Glomerular visceral epithelial cell (primary cell): ENCODE measurements at regions not wholly inside any gene's neighbourhood (a gene's known extent, or its start where the extent isn't known, plus 50 kb on each side); places are given as distances from the start of the nearest gene placed in this dataset.

Experiments used
- DNase-seq: peaks from one replicate; pipeline ENCODE4 v3.0.0-alpha.2; 2016; ENCODE audit errors: extremely low spot score

DNA sequence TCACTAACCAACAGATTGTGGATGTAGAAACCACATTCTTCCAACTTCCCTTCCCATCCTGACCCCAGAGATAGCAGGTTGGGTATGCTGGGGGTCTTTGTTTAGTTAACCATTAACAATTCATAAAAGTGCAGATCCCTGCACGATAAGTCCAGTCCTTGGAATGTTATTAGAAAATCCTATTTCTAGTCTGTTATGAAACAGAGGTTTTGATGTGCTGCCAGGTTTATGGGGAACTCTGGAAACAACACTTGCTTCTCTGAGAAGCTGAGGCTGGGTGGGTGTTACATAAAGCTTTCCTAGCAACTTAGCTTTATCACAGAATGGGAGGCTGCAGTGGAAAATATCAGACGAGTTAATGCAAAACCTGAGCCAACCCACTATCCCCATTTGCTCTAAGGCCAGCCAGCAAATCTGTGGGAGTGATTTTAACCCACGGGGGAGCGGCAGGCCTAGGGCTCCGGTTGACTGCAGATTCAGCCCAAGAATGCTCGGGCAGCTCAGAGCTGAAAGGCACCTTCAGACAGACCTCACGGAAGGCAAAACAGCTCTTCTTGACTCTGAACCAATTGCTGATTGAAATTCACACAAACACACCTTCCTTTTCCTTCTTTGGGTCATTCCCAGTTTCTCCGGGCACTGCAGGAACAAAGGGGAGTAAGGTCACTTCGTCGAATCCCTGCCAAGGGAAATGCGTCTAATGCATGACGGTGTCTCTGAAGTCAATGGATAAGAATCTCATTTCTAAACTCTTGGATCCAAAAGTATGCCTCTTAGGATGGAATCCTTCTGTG is 111.7 kb upstream of the IRF2BP2 start:
- peak; percentile 84 for DNase-seq

DNA sequence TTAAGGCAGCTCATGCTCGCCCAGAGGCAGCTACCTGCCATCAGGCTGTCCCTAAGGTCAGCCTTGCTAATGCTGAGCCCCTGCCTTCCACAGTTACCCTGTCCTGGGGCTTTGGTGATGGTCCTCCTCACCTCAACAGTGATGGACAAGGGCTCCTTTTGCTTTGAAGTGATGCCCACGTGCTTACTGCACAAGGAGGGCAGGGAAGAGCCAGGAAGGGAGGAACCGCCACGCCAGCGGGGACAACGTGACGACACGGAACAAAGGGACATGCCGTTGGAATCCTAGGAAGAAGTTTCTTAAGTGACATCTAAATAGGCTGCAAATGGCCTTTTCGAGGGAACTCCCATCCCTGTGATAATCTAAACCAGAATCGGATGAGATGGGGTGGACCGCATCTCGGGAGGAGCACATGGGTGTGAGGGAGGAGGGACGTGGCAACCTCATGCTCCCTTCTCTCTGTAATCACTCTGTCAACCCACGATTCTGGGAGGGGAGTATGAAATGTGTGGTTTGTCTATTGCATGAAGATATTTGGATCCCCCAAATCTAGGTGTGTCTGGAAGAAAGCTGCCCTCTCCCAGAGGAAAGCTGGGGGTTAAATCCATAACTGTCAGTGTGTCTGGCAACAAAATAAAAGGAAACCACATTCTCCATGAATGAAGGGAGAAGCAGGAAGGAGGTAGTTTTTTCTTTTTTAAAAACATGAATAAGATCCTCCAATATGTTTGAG is 110.9 kb upstream of the IRF2BP2 start:
- DNase-seq = no peak

DNA sequence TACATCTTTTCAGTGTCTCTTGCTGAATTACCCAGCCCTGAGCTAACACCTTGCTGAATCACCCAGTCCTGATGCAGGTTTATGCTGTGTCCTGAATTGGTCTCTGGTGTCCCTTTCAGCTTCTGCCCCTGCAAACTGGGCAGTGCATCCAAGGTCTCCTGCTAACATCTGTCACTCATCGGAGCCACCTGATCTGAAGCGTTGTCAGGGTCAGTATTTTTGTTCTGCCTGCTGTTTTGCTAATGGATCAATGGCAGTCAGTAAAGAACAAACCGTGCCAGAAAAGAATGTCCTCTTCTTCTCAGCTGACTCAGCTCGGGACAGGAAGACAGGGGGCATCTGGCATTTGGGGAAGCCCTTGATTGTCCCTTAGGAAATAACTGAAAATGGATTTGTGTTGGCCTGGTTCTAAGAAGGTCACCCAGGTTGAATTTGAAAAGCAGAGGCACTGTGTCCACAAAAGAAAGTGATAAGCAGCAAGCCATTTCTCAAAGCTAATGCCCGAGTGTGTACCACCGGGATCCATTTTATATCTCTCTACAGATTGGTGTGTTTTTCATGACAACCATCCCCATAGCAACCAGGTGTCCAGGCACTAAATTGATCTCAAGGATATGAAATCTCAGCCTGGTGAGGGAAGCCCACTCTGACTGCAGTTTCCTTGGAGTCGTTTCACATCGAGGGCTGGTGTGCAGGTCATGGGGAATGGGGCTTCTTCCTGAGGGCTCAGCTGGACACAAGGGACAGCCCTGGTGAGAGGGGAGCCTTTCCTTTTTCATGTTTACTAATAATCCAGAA is 109.7 kb upstream of the IRF2BP2 start:
- no peak for DNase-seq

DNA sequence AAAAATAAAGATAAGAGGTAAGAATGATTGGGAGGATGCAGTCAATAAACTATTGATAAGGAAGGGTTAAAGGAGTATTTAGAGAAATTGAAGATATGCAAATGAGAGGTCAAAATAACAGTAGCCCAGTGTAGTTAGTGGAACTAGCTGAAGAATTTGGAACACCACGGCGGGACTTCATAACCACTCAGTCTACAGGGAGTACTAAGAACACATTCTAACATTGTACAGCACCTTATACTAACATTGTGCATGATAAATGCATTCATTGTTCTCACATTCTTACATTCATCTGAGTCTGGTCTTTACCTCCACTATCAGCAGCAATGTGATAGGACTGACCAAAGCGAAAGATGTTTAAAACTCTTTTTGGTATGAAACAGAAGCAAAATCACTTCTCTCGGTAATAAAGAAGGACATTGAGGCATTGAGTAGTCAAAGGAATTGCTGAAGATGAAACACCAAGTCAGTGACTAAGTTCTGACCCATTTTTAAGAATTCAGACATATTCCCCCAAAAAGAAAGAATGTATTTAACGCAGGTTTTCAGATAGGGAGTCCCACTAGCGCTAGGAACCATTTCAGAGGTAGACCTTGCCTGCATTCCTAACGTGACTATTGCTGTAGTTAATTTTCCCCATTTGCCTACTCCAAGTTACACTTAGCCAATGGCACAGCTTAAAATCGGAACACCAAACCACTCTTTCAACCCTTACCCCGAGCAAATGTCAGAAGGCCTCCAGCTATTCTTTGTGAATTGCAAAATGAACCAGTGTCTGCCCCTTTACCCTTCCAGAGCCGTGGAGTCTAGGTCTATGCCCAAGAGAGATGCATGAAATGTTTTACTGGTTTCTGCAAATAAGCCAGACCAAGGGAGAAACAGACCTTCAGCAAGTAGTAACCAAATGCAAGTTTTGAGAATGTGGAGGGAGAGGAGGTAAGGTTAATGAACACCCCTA is 108.8 kb upstream of the IRF2BP2 start:
- no peak for DNase-seq

DNA sequence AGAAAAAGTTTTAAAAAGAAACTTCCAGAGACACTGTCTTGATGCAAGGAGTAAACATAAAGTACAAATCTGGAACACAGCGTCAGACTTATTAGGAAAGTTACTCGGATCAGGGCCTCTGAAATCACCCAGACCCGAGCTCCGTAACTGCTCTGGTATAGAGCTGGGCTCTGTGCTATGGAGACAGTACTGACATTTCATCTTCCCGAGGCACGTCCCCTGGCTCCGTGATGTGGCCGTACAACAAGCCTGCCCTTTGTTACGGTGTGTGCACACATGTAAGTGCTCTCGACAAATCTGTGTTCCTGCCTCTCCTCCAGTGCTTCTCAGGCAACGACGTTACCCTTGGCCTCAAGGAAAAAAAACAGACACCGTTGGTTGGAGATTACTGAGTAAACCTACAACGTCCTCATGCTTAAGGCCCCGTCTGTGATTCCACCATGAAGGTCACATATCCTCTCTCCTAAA is 107.0 kb upstream of the IRF2BP2 start:
- no peak for DNase-seq

DNA sequence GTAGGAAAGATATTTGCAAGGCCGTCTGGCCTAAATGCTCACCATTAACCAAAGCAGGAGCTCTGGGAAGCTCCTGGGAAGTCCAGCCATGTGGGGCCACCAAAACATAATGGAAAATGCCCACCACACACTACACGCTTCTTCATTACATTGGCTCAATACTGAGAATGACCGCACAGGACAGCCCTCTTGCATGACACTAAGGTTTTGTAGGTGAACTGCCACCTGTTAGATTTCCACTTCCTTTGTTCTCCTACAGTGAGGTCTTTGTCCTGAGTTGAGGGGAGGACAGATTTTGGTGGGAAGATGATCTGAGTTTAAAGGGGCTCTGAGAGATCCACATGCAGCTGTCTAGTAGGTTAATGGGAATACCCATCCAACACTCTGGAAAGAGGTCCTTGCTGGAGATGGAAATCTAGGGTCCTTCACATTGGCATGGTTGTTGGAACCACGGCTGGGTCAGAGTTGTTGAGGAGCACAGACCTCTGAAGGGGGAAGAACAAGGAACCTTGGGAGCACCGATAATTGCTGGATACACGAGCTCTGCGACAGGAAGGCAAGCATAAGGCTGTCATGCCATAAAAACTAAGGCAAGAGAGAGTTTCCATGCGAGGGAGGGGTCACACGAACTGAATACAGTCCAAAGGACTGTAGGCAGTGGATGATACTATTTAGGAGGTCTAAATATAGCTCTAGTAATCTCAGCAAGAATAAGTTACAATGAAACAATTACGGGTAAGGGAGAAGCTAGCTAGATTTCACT is 105.5 kb upstream of the IRF2BP2 start:
- DNase-seq = no peak

DNA sequence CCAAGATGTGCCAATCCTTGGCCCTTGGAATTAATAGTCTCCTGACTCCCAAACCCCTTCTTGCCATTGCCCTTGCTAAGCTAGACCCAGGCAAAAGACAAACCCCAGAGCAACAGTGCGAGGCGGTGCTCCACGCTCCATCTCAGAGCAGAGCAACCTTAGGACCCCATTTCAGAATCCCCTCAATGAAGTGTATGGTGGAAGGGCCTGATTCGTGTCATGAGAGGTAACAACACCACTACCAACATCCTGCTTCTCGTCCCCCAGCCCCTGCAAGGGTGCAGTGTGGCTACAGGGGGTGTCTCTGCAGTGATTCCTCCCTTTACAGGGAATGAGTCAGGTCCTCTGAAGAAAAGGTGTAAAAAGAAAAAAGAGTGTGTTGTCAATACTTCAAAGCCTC is 103.9 kb upstream of the IRF2BP2 start:
- DNase-seq = no peak

DNA sequence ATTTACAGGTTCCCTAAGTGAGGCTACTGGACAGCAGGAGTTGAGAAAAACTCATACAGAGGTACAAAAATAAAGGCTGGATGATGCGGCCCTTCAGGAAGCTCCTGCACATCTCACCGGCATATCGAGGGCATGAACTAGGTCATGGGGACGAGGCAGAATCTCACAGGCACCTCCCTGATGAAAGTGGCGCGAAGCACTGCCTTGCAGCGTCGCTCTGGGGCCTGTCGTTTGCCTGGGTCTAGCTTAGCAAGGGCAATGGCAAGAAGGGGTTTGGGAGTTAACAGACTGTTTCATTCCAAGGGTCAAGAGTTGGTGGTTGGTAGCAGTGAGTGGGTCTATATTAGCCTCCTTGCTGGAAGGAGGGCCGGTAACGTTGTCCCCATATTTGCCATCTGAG is 103.5 kb upstream of the IRF2BP2 start:
- DNase-seq = no peak

DNA sequence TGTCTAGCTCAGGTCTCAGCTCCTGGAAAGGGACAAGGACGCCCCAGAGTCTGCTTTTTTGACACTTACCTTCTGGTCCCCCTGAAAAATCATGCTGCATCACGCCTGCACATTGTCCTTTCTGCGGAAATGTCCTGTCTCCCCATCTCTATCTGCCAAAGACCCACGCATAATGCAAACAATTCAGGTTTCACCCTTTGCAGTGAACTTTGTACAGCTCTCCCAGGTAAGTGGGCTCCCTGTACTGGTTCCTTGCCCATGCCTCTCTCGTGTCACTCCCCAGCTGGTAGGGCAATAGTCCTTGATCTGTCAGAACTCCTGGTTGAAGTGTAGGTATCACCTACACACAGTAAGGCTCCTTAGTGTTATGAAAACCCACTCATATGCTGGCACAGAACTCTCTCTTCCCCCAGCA is 102.9 kb upstream of the IRF2BP2 start:
- DNase-seq = no peak

DNA sequence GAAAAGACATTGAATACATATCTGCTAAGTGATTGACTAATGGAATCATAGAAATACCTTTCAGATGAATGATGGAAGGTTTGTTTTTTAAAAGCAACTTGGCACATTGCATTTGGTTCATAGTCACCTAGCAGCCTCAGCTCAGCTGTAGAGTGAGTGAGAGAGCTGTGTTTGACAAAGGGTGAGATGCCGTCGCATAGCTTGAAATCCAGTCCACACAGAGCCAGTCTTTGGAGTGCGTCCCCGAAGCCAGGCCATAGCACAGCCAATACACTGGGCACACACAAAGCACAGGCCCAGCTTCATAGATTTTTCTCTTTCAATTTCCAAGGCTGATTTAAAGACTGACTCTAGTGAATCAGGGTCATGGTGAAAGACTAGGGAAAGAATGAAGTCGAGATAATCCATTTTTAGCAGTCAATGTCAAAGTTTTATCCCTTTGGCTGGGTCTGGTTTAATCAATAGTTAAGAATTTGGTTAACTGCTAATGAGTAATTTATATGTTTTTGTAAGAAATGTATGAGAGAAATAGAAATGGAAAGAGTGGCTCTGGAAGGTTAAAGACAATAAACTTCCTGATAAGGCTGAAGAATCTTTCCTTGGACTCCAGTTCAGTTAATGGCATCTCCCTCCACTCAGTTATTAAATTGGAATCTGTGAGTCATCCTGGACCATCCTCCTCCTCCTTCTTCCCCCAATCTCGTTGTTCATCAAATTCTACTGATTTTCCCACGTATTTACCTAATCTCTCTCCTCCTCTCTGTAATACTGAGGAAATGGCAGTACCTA is 101.2 kb upstream of the IRF2BP2 start:
- DNase-seq = no peak

DNA sequence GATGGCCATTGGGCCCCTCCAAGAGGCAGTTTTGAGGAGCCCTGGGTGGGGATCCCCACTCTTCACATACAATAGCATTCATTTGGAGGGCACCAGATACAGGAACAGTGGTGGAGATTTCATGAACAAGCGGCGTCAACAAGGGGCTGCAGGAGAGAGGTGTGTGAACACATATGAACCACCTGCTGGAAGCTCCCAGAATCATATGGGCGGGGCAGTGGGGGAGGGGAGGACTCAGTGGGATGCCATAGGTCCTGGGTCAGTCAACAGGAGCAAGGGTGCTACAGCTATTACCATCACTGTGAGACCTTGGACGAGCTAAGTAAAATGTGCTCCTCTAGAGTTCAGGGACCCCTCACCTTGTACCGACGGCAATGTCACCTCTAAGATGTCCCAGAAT is 100.4 kb upstream of the IRF2BP2 start:
- DNase-seq = no peak

DNA sequence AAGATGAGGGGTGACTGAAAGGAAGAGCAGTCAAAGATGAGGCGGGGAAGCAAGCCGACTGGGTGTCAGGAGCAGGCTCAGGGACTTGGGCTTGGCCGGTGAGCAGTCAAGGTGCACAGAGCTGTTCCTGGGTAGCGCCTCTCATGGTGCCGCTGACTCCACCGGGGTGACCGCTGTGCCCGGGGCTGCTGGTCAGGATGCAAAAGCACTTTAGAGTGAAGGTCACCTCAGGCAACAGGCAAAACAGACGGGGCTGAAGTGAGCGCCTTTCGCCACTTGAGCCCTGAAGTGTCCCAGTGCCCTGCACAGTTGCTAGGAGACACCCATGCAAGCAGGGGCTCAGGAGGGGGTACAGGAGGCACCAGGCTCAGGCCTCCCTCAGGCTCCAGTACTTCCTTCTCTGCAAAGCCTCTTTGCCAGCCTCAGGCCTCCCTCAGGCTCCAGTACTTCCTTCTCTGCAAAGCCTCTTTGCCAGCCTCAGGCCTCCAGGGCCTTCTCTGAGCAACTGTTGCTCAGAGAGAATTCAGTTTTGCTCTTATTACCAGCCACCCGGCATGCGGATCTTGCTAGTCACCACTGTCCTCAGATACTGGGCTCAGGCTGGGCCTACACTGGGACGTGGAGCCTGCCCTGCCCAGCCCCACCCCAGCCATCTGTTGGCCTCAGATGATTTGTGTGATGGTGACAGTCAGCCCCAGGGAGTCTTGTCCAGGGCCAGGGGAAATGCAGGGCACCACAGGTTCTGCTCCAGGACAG is 99.7 kb upstream of the IRF2BP2 start:
- no peak for DNase-seq

DNA sequence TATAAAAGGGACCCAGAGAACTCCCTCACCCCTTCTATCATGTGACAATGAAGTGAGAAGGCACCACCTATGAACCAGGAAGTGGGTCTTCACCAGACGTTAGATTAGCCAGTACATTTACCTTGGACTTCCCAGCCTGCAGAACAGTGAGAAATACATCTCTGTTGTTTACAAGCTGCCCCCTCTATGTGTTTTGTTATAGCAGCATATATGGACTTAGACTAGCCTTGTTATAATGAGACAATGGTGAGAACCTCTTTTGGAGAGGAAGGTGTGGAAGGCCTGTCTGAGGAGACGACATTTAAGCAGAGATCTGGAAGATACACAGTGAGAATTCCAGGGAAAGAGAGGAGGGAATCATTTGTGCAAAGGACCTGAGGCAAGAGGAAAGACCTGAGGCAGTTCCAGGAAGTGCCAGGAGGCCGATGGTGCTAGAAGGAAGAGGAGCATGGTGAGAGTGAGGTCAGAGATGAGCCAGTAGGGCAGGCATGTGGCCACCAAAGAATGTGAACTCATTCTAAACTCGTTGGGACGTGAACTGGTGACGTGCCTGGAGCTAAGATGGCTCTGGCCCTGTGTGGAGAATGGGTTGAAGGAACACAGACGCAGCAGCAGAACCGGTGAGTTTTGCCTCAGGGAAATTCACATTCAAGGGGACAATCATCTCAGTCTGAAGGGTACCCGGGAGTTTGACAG is 98.9 kb upstream of the IRF2BP2 start:
- no peak for DNase-seq

DNA sequence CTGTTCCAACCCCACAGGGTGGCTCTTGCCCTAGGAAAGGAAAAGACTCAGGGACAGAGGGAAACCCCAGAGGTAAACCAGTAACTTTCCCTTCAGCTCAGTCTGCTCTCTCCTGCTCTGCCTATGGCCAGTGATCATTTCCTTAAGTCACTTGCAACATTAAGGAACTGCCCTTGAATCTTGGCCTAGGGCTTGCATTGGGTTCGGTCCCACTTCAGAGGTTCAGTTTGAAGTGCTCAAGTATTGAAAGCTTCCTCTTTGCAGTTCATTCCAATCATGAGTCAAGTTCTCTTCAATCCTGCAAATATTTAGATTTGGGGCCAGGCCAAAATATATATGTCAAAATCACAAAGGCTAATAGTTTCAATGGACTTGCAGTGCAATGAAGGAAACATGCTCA is 97.7 kb upstream of the IRF2BP2 start:
- DNase-seq = no peak

DNA sequence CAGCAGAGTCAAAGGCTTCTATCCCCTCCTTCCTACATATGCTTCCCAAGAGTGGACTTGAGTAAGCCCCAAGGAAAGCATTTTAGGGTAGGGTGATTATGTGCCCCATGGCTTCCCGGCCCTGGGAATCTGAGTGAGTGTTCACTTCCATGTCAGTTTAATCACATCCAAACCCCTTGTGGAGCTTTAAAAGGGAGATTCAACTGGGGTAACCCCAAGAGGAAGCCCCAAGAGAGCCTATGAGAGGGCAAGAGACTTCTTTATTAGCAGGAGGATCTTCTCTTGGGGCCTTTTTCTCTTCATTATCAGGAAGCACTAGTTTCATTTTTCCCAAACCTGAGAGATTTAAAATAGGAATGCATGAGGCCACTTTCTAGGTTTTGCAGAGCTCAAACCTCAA is 97.0 kb upstream of the IRF2BP2 start:
- DNase-seq = no peak

DNA sequence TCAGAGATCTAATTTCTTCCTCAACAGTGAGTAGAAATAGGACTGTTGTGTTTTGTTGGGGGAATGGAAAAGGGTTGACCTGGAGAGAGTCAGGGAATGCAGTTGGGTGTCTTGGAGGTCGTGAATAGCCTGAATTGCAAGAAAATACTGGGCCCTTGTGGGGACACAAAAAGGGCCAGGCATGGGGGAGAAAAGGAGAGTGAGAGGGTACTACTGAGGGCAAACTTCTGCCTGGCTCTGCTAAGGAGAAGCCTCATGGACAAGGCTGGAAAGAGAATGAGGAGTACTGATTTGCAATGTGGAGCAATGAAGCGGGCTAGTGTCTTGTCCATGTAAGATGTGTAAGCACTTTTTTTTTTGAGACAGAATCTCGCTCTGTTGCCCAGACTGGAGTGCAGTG is 96.2 kb upstream of the IRF2BP2 start:
- no peak for DNase-seq

DNA sequence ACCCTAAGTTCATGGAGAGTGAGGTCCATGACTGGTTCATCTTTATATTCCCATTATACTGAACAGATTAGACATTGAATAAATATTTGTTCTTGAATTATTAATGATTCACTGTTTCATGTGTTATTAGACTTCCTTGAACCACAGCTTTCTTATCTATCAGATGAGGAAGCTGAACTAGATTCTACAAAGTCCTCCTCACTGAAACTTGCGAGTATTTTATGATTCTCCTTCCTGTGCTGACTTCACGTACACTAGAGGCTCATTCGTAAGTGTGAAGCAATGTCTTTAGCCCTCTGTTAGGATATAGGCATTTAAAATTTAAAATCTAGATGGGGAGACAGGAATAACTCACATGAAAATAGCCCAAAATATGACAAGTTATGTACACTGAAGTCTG is 95.6 kb upstream of the IRF2BP2 start:
- no peak for DNase-seq

DNA sequence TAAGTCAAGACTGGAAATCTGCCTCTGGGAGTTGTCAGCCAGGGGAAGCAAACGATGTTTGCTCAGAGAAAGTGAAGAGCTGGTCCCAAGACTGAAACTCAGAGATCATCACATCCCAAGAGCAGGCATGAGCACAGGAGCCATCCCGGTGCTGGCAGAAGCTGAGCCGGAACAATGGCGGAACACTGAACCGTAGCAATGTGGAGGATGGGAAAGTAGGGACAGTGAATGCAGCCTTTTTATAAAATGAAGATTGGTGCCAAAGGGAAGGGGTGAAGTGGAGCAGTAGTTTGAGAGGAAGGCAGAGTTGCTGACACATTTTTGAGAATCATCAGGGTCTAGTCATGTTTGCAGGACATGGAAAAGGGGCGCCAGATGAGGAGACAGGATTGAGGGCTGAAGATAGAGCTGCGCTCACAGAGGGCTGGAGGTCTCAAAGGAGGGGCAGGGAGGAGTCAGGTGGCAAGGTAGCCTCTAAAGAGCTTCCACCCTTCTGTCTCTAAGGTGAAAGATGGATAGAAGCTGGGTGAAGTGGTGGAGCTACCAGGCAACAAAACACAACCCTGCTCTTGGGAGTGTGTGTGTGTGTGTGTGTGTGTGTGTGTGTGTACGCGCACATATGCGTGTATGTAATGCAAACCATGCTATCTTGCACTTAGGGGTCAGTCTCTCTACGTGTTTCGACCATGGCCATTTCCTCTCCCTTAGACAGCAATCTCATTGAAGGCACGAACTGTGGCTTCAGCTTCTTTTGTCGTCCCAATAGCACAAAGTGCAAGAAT is 94.3 kb upstream of the IRF2BP2 start:
- no peak for DNase-seq
